H1 (cell line): ENCODE measurements at regions not wholly inside any gene's neighbourhood (a gene's known extent, or its start where the extent isn't known, plus 50 kb on each side); places are given as distances from the start of the nearest gene placed in this dataset.

Source experiments
- BCL11A ChIP-seq, 2 experiments: IDR thresholded peaks; one replicate each; pipeline ENCODE4 v1.6.1; 2011; ENCODE audit warnings: low read depth in 2 of 2, low read length in 2 of 2, mild to moderate bottlenecking in 2 of 2
- CEBPB ChIP-seq: IDR thresholded peaks from 2 replicates; pipeline ENCODE4 v1.6.1; 2012; ENCODE audit warnings: low read depth, low read length
- POLR2A ChIP-seq, 2 experiments: IDR thresholded peaks; 1 replicate in 1 of 2; 2 replicates in 1 of 2; pipeline ENCODE4 v1.6.1; 2011; ENCODE audit warnings: low read depth in 2 of 2, low read length in 2 of 2, mild to moderate bottlenecking in 2 of 2; ENCODE audit errors: control extremely low read depth in 1 of 2
- SRF ChIP-seq: IDR thresholded peaks from 2 replicates; pipeline ENCODE4 v1.6.1; 2011; ENCODE audit warnings: mild to moderate bottlenecking, low read depth, low read length, moderate library complexity

GRCh38 chr2:198930170-198930569, 527.6 kb downstream of the SATB2 start:
- TF ChIP-seq SRF (no peak), POLR2A (IDR thresholded peaks at IDR 0.05; ENCODE audit: control extremely low read depth in 1 of 2, low read depth in 2 of 2, low read length in 2 of 2) (no peak), BCL11A (IDR thresholded peaks at IDR 0.05; ENCODE audit: low read depth in 2 of 2, low read length in 2 of 2) (no peak), CEBPB (no peak)
